Daoy (cell line): ENCODE measurements at regions not wholly inside any gene's neighbourhood (a gene's known extent, or its start where the extent isn't known, plus 50 kb on each side); places are given as distances from the start of the nearest gene placed in this dataset.
"Not testable (repeated sequence)": the region's sequence is repeated elsewhere in the genome, so short reads cannot be mapped to it uniquely, and the experiment has no call there.

Experiments
- DNase-seq: peaks from one replicate; pipeline ENCODE4 v3.0.0-alpha.2; 2015; ENCODE audit warnings: low read depth

DNA sequence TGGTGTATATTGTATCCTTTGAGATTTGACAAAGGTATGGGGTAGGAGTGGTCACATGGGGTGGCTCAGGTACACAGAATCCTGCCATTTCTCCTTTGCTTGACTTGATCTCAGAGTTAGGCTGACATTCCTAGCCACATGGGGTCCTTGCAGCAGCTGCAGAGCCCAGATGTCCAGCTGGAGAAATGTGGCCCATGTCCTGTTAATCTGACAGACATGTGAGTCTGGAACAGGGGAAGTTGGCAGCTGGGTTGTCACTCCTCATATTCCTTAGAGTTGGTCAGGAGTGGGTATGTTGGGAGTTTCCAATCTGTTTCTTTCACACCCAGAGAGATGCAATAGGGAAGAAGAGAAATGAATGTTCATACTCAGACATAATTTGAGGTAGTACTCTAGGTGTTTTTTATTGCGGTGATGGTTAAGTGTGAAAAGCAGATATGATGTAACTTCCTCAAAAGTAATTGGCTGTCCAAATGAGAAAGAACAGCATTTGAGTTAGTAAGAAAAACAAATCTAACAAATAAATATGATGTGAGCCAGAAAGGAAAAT, 402.6 kb upstream of the MEIS1 start:
- DNase-seq: no peak

DNA sequence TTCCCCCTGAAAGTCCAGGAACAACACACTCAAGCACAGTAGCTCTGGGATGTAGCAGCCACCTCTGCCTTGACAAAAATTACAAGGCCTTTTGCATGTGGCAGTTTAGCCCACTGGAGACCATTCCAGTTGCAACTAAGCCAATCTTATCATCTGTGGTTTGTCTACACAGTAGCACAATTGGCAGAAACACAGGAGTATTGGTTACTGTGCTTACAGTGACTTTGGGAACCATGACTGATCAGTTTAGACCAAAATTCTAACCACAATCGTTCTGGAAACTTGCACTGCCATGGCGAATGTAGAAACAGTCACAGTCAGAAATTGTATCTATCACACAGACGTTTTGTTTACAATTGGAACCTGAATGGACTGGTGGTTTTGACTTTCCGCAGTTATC, 403.7 kb upstream of the MEIS1 start:
- DNase-seq: no peak

DNA sequence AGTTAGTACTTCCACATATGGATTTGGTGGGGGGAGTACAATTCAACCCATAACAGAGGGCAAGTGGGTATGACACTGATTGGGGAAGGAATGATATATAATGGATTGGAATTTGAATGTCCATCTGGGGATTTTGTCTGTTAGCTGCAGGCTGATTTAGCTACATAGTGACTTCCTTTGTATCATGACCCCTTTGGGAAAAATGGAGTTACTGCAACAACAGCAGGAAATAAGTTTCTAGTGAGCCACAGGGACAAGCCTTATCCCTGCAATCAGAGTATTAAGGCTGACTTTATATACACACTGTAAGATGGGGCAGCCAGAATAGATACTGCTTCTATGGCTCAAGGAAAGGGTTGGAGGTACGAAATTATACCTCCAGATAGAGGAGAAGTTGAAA, 404.4 kb upstream of the MEIS1 start:
- no peak for DNase-seq

DNA sequence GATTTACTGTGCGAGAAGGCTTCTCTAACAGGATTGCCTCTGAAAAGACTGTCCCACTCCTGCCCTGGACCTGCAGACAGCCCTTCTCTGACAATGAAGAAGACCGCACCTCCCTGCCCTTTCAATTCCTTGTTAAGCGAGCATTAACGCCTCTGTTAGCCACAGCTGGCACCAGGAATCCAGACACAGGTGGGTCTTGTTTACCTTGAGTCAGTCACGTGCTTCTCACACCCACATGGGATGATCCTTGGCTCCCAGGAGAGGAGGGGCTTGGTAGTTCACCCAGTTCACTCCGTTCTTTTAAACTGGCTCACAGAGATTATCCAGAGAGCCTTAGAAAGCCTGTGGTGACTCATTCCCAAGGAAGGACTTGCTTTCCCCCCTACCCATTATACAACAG, 410.5 kb upstream of the MEIS1 start:
- DNase-seq: no peak

DNA sequence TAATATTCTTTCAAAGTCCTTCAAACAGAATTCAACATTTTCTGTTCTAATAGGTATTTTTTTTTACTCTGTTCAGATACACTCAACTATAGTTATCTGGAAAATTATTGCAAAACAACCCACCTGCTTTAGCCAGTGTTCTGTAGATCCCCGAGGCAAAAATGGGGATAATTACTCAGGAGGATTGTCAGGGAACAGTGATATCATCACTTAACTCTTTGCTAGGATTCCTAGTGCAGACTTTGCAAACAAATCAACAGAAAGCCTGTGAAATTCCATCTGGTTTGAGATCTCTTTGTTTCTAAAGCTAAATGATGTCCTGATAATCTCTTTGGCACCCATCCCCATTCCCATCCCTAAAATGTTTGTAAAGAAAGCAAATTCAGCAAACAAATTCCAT, 413.6 kb upstream of the MEIS1 start:
- DNase-seq: no peak

DNA sequence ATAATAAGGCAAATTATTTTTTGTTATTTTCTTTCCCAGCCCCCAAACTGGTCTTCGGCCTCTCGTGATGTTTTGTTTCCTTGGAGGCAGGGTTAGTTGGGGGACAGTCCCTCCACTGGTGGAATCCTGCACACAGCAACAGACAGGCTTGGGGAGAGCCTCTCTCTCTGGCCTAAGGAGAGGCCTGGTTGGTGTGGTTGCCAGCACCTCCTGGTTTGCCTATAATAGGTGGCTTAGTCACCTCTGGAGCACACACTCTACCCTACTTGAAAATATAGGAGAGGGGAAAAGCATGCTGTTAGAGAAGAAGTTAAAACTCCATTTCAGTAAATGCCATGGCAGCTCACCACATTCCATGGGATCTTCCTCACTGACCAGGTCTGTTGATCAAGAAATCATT, 417.2 kb upstream of the MEIS1 start:
- no peak for DNase-seq

DNA sequence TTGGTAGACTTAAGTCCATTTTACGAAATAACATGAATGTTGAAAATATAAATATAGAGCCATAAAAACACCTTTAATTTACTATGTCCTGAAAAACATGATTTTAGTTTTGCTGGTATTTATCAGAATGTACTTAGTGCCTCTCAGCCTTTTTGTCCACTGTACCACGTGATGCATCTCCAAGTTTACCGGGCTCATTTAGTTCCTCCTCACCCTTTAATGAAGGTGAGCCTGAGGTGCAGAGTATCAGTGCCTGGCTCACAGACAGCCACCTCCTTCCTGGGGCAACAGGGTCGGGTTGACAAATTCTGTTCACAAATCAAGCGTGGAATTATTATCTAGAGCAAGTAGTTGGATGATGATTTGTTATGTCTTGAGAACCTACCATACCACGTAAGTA, 420.5 kb upstream of the MEIS1 start:
- no peak for DNase-seq

DNA sequence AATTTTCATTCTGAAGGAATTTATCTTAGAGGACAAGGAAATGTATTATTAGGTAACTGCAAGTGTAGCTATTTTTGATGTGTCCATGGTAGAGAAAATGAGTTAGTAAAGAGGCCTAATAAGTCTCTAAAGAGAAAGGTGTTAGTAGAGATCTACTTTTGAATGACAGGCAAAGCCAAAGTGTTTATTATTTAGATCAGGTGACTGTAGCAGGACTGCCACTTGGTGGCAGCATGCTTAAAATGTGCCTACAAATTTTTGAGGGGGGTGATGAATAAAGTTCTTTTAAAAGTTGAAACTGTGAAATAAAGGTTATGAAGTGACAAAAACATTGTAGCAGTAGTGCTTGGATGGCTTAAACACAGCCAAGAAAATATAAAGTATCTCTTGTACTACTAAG, 421.5 kb upstream of the MEIS1 start:
- DNase-seq: no peak

DNA sequence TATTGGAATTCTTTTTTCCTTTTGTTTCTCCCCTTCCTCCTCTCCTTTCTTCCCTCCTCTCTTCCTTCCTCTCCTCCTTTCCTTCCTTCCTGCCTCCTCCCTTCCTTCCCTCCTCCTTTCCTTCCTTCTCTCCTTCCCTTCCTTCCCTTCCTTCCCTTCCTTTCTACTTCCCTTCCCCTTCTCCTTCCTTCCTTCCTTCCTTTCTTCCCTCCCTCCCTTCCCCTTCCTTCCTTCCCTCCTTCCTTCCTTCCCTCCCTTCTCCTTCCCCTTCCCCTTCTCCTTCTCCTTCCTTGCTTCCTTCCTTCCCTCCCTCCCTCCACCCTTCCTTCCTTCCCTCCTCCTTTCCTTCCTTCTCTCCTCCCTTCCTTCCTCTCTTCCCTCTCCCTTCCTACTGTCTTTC, 431.0 kb upstream of the MEIS1 start:
- DNase-seq: no peak

DNA sequence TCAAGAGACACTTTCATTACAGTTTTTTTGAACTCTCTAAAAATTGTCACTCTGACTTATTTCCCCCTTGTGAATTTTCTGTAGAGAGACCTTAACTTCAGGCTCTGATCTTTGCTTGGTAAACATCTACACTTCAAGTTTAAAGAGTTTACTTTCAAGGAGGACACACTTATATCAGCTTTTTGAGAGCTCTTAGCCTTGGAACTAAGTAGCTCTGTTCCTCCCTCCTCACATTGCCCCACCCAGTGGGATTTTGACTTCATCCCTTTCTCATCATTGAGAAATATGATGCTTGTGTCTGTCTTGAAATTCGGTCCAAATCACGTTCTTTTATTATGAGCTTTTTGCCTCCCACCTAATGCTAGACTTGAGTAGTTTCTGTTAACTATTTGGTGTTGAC, 433.4 kb upstream of the MEIS1 start:
- no peak for DNase-seq

DNA sequence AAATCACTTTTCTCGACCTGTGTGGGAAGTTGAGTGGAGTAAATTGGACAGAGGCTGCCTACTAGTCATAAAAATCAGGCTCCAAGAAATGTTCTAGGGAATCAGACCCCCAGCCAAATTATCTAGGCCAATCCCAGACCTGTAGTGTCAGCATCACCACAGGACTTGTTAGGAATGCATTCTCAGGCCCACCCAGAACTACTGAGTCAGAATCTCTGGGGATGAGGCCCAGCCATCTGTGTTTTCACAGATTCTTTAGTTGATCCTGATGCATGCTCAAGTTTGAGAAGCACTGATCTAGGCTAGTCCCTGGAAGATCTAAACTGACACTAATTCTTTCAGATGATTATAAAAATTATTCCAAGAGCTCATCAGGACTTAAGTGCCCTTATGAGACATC, 434.0 kb upstream of the MEIS1 start:
- no peak for DNase-seq

DNA sequence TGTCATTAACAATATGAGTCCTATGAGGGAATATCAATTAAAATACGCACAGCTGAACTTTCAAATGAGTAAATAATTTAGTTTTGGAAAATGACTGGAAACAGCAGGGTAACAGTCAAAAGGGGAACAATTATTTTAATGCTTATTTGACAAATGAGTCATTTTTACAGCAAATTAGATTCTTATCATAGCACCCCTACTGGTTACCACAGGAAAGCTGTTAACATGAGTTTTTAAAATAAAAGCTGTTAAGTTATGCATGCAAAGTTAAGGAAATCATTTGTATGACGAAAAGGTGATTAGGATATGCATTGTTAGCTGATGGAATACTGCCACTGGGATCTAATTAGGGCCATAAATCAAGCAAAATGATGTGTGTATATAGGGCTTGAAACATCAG, 435.1 kb upstream of the MEIS1 start:
- DNase-seq: no peak

DNA sequence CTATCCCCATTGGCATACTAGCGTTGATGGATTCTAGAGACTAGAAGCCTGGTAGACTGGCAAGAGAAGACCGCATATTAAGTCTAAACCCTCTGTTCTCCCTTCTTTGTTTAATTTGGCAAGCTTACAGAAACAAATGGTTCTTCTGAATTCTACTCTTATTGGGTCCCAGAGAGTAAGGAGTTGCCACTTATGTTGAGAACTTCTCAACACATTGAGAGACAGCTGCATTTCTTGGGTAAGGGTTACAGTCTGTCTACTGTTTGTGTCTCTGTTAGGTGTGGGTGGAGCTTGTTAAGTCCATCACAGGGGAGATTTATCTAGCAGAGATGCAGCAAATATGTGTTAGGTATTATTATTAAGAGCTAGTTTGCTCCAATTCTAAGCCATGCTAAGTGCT, 435.8 kb upstream of the MEIS1 start:
- DNase-seq: no peak

DNA sequence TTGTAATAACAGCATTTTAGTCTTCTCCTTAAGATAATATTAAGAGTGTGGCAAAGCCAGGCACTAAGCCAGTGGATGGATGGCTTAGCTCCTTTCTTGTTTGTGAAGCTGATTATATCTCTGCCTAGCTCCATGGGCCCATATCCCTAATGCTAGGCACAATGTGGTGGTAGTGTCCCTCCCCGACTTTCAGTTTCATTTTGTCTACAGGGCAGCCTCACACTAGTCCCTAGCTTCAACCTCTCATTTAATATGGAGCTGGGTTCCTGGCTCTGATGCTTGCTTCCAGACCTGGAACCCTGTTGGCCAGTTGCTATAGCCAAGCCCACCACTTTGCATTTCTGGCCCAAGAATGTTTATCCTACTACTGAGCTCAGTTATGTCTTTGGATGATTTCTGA, 437.0 kb upstream of the MEIS1 start:
- peak; percentile 3 for DNase-seq

DNA sequence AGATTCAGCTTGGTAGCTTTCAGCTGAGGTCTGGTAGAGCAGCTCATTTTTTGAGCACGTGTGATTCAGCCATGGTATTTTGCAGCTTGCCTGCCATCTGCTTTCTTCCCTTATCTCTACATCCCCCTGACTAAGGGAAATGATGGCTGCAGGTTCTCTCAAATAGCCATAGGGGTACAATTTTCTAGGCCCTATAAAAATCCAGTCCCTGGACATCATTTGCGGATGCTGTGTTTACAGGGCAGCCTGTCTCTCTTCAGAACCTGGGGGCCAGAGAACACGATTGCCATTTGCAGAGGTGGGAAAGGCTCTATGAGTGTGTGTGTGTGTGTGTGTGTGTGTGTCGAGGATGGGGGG, 442.7 kb upstream of the MEIS1 start:
- no peak for DNase-seq

DNA sequence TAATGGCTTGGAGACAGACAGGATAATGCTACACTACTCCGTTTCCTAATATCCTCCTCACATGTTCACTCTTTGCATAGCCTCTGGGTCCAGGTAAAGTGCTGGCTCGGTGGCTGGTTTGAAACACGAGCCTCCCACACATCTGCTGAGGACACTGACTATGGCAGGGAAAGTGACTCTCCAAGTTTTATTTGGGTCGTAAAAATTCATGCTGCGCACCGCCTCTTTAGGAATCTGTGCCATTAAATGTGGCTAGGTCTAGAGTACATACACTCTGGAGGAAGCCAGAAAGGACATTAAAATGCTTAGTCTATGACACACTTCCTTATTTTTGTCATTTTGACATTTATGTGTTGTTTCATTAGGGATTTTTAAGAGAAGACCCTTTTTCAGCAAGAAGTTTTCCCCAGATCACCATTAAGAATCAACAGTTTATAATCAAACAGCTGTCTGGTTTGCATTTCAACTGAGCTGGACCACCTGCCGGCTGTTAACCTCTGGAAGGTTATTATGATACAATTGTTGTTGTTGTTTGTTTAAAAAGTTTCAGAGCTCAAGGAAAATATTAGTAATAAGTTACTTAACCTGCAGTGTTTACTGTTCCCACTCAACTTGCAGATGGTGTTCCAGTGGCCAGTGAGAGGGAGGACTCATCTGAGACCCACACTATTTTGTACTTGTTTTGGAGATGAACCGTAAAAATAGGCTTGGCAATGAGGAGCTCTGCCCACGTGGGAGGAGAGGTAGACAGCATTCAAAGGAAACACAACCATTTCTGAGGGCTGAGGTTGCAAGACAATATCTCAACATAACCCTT, 443.3 kb upstream of the MEIS1 start:
- peak; percentile 6 for DNase-seq

DNA sequence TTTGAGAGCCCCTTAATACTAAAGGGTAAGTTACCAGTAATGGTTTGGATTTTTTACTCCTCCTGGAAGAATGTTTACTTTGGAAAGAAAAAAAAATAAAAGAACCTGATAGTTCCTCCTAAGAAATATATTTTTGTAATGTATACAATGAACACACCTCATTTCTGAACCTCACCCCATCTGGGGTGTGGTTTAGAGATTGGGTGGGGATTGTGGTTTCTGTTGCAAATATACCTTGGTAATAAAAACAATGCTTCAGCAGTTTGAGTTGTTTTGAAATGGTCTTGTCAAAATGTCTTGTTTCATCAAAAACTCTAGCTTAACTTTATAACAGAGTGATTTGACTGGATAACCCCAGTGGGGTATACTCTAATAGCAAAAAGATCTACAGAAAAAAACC, 448.9 kb upstream of the MEIS1 start:
- DNase-seq: no peak

DNA sequence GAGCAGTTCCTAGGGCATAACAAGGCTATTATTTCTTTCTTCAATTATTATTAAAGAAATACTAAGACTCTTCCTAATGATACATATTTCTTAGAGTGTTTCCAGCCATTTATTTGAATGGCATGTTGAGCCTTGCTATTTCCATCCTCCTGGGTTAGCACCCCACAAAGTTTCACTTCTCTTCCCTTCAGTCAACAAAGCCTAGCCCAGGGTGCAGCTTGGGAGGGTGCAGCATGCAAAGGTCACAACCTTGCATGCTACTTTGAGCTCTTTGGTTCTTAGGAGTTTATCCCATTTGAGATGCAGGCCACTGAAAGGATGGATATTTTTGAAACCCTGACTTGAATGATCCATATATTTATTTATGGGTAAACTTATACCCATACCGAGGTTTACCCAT, 454.4 kb upstream of the MEIS1 start:
- no peak for DNase-seq

DNA sequence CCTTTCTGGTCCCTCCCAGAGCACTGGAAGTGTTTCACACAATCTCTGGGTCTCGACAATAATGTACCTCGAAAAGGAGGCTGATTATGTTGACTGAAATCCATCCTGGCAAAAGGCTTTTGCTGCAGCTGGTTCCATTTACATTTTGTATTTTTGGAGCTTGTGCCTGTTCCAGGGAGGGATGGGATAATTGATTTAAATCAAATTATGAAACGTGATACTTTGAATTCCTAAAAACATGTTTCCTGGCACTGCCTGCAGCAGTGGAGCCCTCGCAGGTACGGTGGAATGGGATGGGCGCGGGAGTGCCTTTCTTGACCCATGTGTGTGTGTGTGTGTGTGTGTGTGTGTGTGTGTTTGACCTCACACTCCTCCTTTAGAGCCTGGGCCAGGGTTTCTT, 455.5 kb upstream of the MEIS1 start:
- DNase-seq: no peak

DNA sequence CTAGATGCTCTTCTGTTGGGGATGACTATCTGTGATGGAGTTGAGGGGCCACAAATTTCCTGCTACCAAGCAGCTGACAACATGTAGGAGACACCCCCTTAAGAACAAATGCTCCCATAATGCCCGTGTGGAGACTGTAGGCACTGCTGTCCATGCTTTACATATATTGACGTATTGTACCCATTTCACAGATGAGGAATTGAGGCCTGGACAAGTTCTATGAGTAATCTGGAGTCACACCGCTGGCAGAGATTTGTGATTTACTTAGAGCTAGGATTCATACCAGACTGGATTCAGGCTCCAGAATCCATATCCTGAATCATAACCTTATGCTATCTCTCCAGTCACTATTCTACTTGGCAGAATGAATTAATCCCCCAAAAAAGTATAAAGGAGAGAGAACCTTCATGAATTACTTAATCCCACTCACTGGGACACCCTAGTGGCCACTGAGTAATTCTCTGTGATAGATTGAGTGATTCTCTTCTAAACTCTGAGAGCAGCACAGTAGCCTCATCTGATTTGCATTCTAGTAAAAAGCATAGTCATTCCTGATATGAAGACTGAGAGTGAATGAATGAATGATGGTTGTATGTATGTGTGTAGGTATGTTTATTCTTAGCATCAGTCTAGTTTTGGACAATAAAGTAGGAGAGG, 460.7 kb upstream of the MEIS1 start:
- no peak for DNase-seq

DNA sequence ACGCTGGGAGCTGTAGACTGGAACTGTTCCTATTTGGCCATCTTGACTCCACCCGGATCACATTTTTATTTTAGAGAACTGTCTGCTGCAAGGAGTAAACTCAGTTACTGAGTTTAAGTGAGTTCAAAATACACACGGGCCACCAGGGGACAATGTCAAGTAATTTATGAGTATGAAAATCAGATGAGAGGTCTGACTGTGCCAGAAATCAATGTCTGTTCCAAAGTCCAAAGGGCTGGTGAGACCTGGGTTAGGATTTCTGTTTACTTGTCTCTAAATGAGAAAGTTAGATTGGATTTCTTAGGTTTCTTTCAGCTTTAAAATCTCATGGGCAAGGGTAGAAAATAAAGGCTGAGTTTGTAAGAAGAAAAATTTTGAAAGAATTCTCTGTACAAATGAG, 465.8 kb upstream of the MEIS1 start:
- DNase-seq: no peak

DNA sequence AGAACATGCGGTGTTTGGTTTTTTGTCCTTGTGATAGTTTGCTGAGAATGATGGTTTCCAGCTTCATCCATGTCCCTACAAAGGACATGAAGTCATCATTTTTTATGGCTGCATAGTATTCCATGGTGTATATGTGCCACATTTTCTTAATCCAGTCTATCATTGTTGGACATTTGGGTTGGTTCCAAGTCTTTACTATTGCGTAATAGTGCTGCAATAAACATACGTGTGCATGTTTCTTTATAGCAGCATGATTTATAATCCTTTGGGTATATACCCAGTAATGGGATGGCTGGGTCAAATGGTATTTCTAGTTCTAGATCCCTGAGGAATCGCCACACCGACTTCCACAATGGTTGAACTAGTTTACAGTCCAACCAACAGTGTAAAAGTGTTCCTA, 471.6 kb upstream of the MEIS1 start:
- not testable (repeated sequence) for DNase-seq

DNA sequence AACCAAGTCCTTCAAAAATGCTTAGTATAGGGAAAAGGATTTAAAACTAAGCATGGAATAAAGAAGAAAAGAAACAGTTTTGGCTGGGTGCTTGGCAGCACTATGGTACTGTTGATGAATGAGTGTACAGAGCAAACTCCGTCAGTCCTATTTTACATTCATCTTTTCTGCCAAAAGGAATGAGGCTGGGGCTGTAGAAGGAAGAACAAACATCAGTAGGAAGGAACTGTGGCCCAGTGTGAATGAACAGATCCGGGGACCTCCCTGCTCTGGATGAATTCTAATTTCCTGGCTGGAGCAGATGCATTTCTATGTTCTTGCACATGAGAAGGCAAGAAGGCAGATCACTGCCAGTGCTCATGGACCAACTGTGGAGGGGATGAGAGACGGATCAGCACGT, 474.0 kb upstream of the MEIS1 start:
- DNase-seq: no peak

DNA sequence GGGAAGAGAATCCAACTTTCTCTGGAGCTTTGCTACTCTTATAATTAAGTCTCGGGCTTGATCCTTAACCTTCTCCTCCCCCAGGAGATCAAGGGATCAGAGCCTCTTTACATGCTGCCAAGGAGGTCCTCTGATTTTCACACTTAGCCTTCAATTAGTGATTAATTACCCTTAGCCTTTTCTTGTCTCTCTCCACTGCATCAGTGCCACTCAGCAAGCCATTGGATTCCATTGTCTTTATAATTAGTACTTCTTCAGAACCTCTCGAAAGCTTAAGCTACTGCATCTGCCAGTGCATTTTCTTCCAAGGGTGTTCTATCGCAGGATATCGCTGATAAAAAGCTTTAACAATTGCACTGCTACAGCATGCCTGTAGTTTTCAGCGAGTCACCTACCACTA, 477.0 kb upstream of the MEIS1 start:
- no peak for DNase-seq
